ENCODE measurements at regions not wholly inside any gene's neighbourhood (a gene's known extent, or its start where the extent isn't known, plus 50 kb on each side); places are given as distances from the start of the nearest gene placed in this dataset.

GRCh38 chr9:20255052-20255451, 367.2 kb downstream of the MLLT3 start:
- Histone ChIP-seq H2AFZ (replicated peaks; ENCODE audit: low read length, poor library complexity) (no peak overlapping the region), H3K4me3 (ENCODE audit: insufficient read depth, low read depth, low read length) (no peak overlapping the region), H3K9ac (ENCODE audit: low read depth, low read length) (no peak overlapping the region), H3K27me3 (ENCODE audit: control insufficient read depth, insufficient read depth, low read length) (peaks cover 5% of the 10 kb centered on the region), H3K56ac (ENCODE audit: extremely low read depth, insufficient read depth, low read length) (no peak overlapping the region), H3K36me3 (ENCODE audit: control insufficient read depth, insufficient read depth, low read length) (no peaks in the 10 kb centered on the region), H3K27ac (ENCODE audit: insufficient read depth, low read length) (no peak overlapping the region), H2AK9ac (replicated peaks; ENCODE audit: low read depth, low read length, poor library complexity) (no peak overlapping the region), H2BK5ac (ENCODE audit: low read depth, low read length, poor library complexity, severe bottlenecking) (no peak overlapping the region), H3K79me1 (ENCODE audit: low read depth in 1 of 2, low read length in 2 of 2) (no peaks in the 10 kb centered on the region), H2BK120ac (ENCODE audit: low read depth, low read length) (no peak overlapping the region), H3K4me1 (ENCODE audit: control insufficient read depth, insufficient read depth, low read length) (no peaks in the 10 kb centered on the region), H3K4ac (ENCODE audit: low read depth, low read length) (no peak overlapping the region), H3K4me2 (ENCODE audit: low read depth, low read length) (no peak overlapping the region), H3K18ac (ENCODE audit: low read depth, low read length) (no peak overlapping the region), H3K9me1 (ENCODE audit: insufficient read depth, low read length) (no peaks in the 10 kb centered on the region), H4K20me1 (ENCODE audit: insufficient read depth, low read length) (no peaks in the 10 kb centered on the region), H3K9me3 (ENCODE audit: control insufficient read depth, insufficient read depth, low read length) (no peaks in the 10 kb centered on the region), H3K14ac (replicated peaks; ENCODE audit: low read depth, low read length) (no peak overlapping the region), H2BK15ac (ENCODE audit: low read depth, low read length) (no peak overlapping the region), H4K91ac (ENCODE audit: insufficient read depth, low read depth, low read length) (no peak overlapping the region), H2BK20ac (ENCODE audit: low read depth, low read length) (no peak overlapping the region), H4K8ac (ENCODE audit: low read depth in 2 of 2, low read length in 2 of 2) (no peak overlapping the region), H4K5ac (ENCODE audit: low read depth, low read length) (no peak overlapping the region), H2AK5ac (ENCODE audit: low read depth, low read length) (no peak overlapping the region), H3K23ac (ENCODE audit: low read depth, low read length) (no peak overlapping the region)
- no TSS peak for BruUV-seq (replicated peaks)
- in situ Hi-C loops (cut with MboI; ENCODE audit: low sequenced_read_pairs) (no loop called here), intact Hi-C loops (cut with micrococcal nuclease) (no loop called here), dilution Hi-C loops (cut with HindIII; ENCODE audit: low sequenced_read_pairs, unreplicated experiment) (no loop called here)
- ATAC-seq (ENCODE audit: low read depth) = no peak
- no CpG with 5 or more reads among the region's 3 CpGs for WGBS, 2 experiments (ENCODE audit: extremely low coverage in 2 of 2, insufficient read length in 1 of 2)
- ChIA-PET CTCF (no interaction called here), POLR2A (ENCODE audit: unreplicated experiment) (no interaction called here)
- TF ChIP-seq RCOR1 (IDR thresholded peaks at IDR 0.05; ENCODE audit: insufficient replicate concordance, low read length) (no peak), MAZ (IDR thresholded peaks at IDR 0.05; ENCODE audit: borderline replicate concordance, low read depth, low read length) (no peak), USF2 (IDR thresholded peaks at IDR 0.05; ENCODE audit: low read depth, low read length) (no peak), RFX5 (IDR thresholded peaks at IDR 0.05; ENCODE audit: low read depth, low read length) (no peak), BHLHE40 (IDR thresholded peaks at IDR 0.05; ENCODE audit: low read depth, low read length) (no peak), SMC3 (IDR thresholded peaks at IDR 0.05; ENCODE audit: low read depth, low read length) (no peak), NFE2L2 (IDR thresholded peaks at IDR 0.05; ENCODE audit: low read depth, low read length) (no peak), CHD1 (IDR thresholded peaks at IDR 0.05; ENCODE audit: low read depth, low read length) (no peak), MXI1 (IDR thresholded peaks at IDR 0.05; ENCODE audit: borderline replicate concordance, low read depth, low read length) (no peak), FOS (IDR thresholded peaks at IDR 0.05; ENCODE audit: low read depth, low read length) (no peak), CEBPB (IDR thresholded peaks at IDR 0.05; ENCODE audit: low read depth, low read length) (no peak), ELK1 (IDR thresholded peaks at IDR 0.05; ENCODE audit: borderline replicate concordance, low read depth, low read length) (no peak), POLR2A (IDR thresholded peaks at IDR 0.05; ENCODE audit: low read depth, low read length) (no peak), MAFK (IDR thresholded peaks at IDR 0.05; ENCODE audit: low read depth, low read length) (no peak), RAD21 (IDR thresholded peaks at IDR 0.05; ENCODE audit: low read length) (no peak), CTCF (conservative IDR thresholded peaks at IDR 0.05; ENCODE audit: low read depth, low read length) (no peak)
- DNase-seq = no peak
